MM.1S (cell line): ENCODE measurements at regions not wholly inside any gene's neighbourhood (a gene's known extent, or its start where the extent isn't known, plus 50 kb on each side); places are given as distances from the start of the nearest gene placed in this dataset.

ENCODE experiments used
- EZH2 ChIP-seq: fragments of 300-600 bp; sonication (generic); optimal IDR thresholded peaks from 2 replicates; pipeline ENCODE3; 2017; ENCODE audit warnings: low read depth, mild to moderate bottlenecking, antibody characterized with exemption, low read length, mixed read lengths
- TF ChIP-seq, protein P1 (sequence below): fragments of 300-600 bp; sonication (generic); IDR thresholded peaks from 2 replicates; pipeline ENCODE4 v1.5.1; 2016; ENCODE audit warnings: antibody characterized with exemption, low read length, mixed read lengths

DNA sequence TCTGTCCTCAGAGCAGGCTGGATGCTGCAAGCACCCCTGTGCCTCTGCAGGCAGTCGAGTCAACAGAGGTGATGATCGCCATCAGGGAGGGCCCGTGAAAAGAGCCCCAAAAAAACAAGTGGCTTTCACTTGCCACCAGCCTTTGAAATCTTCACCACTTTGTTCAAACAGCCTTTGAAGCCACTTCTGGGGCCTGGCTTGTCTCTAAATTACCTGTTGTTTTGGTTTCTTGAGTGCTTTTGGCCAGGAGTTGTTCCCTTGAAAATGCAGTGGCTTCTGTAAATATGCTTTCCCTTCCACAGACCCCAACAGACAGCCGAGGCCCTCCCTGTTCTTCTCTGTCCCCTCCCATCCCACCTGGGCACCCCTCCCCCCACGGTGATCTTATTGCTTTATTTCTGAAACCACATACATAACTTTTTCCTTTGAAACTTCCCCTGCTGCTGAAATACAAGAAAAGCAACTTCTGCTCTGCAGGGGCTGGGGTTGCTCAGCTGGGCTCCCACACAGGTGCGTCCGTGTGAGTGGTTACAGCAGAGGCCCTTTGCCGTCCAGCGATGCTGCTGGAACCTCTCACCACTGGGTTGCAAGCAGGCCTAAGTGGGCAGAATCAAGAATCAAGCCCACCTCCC is 283.8 kb upstream of the SHH start:
- TF ChIP-seq, protein P1, sequence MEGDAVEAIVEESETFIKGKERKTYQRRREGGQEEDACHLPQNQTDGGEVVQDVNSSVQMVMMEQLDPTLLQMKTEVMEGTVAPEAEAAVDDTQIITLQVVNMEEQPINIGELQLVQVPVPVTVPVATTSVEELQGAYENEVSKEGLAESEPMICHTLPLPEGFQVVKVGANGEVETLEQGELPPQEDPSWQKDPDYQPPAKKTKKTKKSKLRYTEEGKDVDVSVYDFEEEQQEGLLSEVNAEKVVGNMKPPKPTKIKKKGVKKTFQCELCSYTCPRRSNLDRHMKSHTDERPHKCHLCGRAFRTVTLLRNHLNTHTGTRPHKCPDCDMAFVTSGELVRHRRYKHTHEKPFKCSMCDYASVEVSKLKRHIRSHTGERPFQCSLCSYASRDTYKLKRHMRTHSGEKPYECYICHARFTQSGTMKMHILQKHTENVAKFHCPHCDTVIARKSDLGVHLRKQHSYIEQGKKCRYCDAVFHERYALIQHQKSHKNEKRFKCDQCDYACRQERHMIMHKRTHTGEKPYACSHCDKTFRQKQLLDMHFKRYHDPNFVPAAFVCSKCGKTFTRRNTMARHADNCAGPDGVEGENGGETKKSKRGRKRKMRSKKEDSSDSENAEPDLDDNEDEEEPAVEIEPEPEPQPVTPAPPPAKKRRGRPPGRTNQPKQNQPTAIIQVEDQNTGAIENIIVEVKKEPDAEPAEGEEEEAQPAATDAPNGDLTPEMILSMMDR: no peak
- TF ChIP-seq EZH2: no peak
